ENCODE measurements at regions not wholly inside any gene's neighbourhood (a gene's known extent, or its start where the extent isn't known, plus 50 kb on each side); places are given as distances from the start of the nearest gene placed in this dataset.
"Not testable (repeated sequence)": the region's sequence is repeated elsewhere in the genome, so short reads cannot be mapped to it uniquely, and the experiment has no call there.

- DNase-seq = not testable (repeated sequence)
Measured at GRCh38 chr5:34189246-34189645, 146.2 kb upstream of the C1QTNF3 start.

GRCh38 chr5:34189752-34190411, 146.9 kb upstream of the C1QTNF3 start:
- not testable (repeated sequence) for DNase-seq

- not testable (repeated sequence) for DNase-seq
Measured at GRCh38 chr5:34190466-34190865, 147.5 kb upstream of the C1QTNF3 start.

- not testable (repeated sequence) for DNase-seq
Measured at GRCh38 chr5:34191279-34191744, 148.3 kb upstream of the C1QTNF3 start.

GRCh38 chr5:34192064-34192922, 149.3 kb upstream of the C1QTNF3 start:
- DNase-seq = not testable (repeated sequence)

GRCh38 chr5:34192923-34193262, 149.9 kb upstream of the C1QTNF3 start:
- DNase-seq = not testable (repeated sequence)

- not testable (repeated sequence) for DNase-seq
Measured at GRCh38 chr5:34193297-34193696, 150.3 kb upstream of the C1QTNF3 start.

GRCh38 chr5:34193804-34194203, 150.8 kb upstream of the C1QTNF3 start:
- not testable (repeated sequence) for DNase-seq

GRCh38 chr5:34196091-34196490, 153.1 kb upstream of the C1QTNF3 start:
- DNase-seq = not testable (repeated sequence)

GRCh38 chr5:34205347-34205746, 162.3 kb upstream of the C1QTNF3 start:
- not testable (repeated sequence) for DNase-seq

GRCh38 chr5:34217386-34217785, 174.4 kb upstream of the C1QTNF3 start:
- not testable (repeated sequence) for DNase-seq

GRCh38 chr5:34221329-34222073, 178.5 kb upstream of the C1QTNF3 start:
- DNase-seq = not testable (repeated sequence)

GRCh38 chr5:34223158-34223557, 180.1 kb upstream of the C1QTNF3 start:
- not testable (repeated sequence) for DNase-seq

GRCh38 chr5:34230402-34230801, 187.4 kb upstream of the C1QTNF3 start:
- DNase-seq = not testable (repeated sequence)

GRCh38 chr5:34243802-34244201, 200.8 kb upstream of the C1QTNF3 start:
- DNase-seq = not testable (repeated sequence)

GRCh38 chr5:34244281-34245031, 201.4 kb upstream of the C1QTNF3 start:
- DNase-seq = not testable (repeated sequence)

- not testable (repeated sequence) for DNase-seq
Measured at GRCh38 chr5:34245032-34245394, 202.0 kb upstream of the C1QTNF3 start.

GRCh38 chr5:34245813-34246212, 202.8 kb upstream of the C1QTNF3 start:
- not testable (repeated sequence) for DNase-seq

GRCh38 chr5:34258598-34258997, 215.6 kb upstream of the C1QTNF3 start:
- not testable (repeated sequence) for DNase-seq

- DNase-seq = not testable (repeated sequence)
Measured at GRCh38 chr5:34261020-34261419, 218.0 kb upstream of the C1QTNF3 start.

- not testable (repeated sequence) for DNase-seq
Measured at GRCh38 chr5:34266151-34266550, 223.1 kb upstream of the C1QTNF3 start.

GRCh38 chr5:34296759-34297158, 253.7 kb upstream of the C1QTNF3 start:
- not testable (repeated sequence) for DNase-seq
